PC-9 (cell line): ENCODE measurements at regions not wholly inside any gene's neighbourhood (a gene's known extent, or its start where the extent isn't known, plus 50 kb on each side); places are given as distances from the start of the nearest gene placed in this dataset.

Experiments used
- BruUV-seq: library from RNA; stranded (reverse); fragments of 400-500 nt; replicated peaks from 2 replicates; lab custom pipeline; 2021; lab: Mats Ljungman, UMichigan
- CTCF ChIA-PET: fragments of 300-600 bp; sonication (Branson Sonifier 250); formaldehyde crosslinking; loops from one replicate; lab custom pipeline; 2022; ENCODE audit warnings: antibody characterized with exemption; lab: Charles Lee
- POLR2A ChIA-PET: fragments of 300-600 bp; sonication (Branson Sonifier 250); formaldehyde crosslinking; loops from one replicate; lab custom pipeline; 2022; ENCODE audit warnings: antibody characterized with exemption; ENCODE audit not compliant: unreplicated experiment; lab: Charles Lee
- DNase-seq, 2 experiments: peaks; one replicate each; pipeline versions ENCODE4 v3.0.0 to v3.0.0-alpha.2; 2015 to 2022; ENCODE audit warnings: mixed read lengths in 1 of 2
- H2AFZ ChIP-seq: fragments of 200-600 bp; sonication (generic); 2 replicates; pipeline ENCODE4 v1.8.1; 2017; ENCODE audit warnings: antibody characterized with exemption
- H3F3A ChIP-seq: fragments of 200-600 bp; sonication (generic); 2 replicates; pipeline ENCODE4 v1.8.1; 2017; ENCODE audit warnings: antibody characterized with exemption, mild to moderate bottlenecking, low read depth; ENCODE audit not compliant: insufficient read depth
- H3K27ac ChIP-seq: fragments of 200-600 bp; sonication (generic); 2 replicates; pipeline ENCODE4 v1.6.1; 2016; ENCODE audit warnings: mixed run types
- H3K27me3 ChIP-seq: fragments of 200-600 bp; sonication (generic); 2 replicates; pipeline ENCODE4 v1.6.1; 2016; ENCODE audit warnings: low read depth, mixed run types; ENCODE audit not compliant: insufficient read depth
- H3K36me3 ChIP-seq: fragments of 200-600 bp; sonication (generic); 2 replicates; pipeline ENCODE4 v1.6.1; 2016; ENCODE audit warnings: low read depth, mixed run types
- H3K4me1 ChIP-seq: fragments of 200-600 bp; sonication (generic); replicated peaks from 2 replicates; pipeline ENCODE4 v1.6.1; 2016; ENCODE audit warnings: mixed run types; ENCODE audit not compliant: insufficient read depth
- H3K4me2 ChIP-seq: fragments of 200-600 bp; sonication (generic); 2 replicates; pipeline ENCODE4 v1.6.1; 2017; ENCODE audit warnings: mixed run types
- H3K4me3 ChIP-seq: fragments of 200-600 bp; sonication (generic); 2 replicates; pipeline ENCODE4 v1.6.1; 2016; ENCODE audit warnings: mixed run types
- H3K79me2 ChIP-seq: fragments of 200-600 bp; sonication (generic); 2 replicates; pipeline ENCODE4 v1.6.1; 2017; ENCODE audit warnings: low read depth, mixed run types
- H3K9me2 ChIP-seq: fragments of 200-600 bp; sonication (generic); 2 replicates; pipeline ENCODE4 v1.8.1; 2017; ENCODE audit warnings: mild to moderate bottlenecking; ENCODE audit not compliant: insufficient read depth
- H3K9me3 ChIP-seq: fragments of 200-600 bp; sonication (generic); 2 replicates; pipeline ENCODE4 v1.8.1; 2016; ENCODE audit warnings: low read depth; ENCODE audit not compliant: insufficient read depth
- H4K20me1 ChIP-seq: fragments of 200-600 bp; sonication (generic); 2 replicates; pipeline ENCODE4 v1.8.1; 2017; ENCODE audit not compliant: insufficient read depth
- EZH2 ChIP-seq: fragments of 200-600 bp; sonication (generic); IDR thresholded peaks from 2 replicates; pipeline ENCODE4 v1.8.0; 2017; ENCODE audit warnings: antibody characterized with exemption, low read depth
- intact Hi-C: fragments of 100-400 bp; cut with micrococcal nuclease; formaldehyde crosslinking; loops from one replicate; pipeline ENCODE4 v1.10.0; 2022; ENCODE audit not compliant: unreplicated experiment
- TF ChIP-seq, protein P1 (sequence below): fragments of 200-600 bp; sonication (generic); conservative IDR thresholded peaks from 2 replicates; pipeline ENCODE4 v1.6.1; 2017; ENCODE audit warnings: mixed run types, antibody characterized with exemption, mild to moderate bottlenecking, moderate library complexity

DNA sequence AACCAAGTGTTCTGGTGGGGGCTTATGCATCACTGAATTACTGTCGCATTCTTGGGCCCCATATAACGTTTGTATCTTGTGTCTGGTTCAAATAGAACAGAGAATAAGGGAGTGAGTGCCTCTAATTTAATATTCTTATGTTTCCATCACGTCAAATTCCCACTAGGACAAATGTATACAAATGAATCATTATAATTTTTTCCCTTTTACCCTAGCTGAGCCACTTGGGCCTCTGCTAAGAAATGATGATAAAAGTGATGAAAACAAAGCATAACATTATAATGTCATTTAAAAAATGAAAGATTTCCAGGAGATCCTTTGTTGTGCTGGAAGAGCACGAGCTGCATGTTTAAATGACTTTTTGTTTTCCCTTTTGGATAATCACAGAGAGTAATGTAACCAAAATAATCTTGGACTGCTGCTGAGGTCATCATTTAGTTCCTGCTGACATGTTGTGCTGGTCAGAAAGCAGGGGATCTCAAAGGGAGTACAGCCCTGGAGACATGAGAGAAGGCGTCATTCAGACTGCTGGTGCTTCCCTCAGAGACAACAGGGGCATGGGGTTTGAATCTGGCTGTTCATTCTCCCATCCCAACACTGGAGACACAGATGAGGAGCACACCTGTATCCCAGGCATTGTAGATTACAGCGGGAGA, 105.1 kb upstream of the SCOC start:
- peak overlapping the region; percentile 99 for H3K27ac ChIP-seq
- H4K20me1 ChIP-seq, result no peaks in the 10 kb centered on the region
- TF ChIP-seq EZH2, result no peak
- TF ChIP-seq, protein P1, sequence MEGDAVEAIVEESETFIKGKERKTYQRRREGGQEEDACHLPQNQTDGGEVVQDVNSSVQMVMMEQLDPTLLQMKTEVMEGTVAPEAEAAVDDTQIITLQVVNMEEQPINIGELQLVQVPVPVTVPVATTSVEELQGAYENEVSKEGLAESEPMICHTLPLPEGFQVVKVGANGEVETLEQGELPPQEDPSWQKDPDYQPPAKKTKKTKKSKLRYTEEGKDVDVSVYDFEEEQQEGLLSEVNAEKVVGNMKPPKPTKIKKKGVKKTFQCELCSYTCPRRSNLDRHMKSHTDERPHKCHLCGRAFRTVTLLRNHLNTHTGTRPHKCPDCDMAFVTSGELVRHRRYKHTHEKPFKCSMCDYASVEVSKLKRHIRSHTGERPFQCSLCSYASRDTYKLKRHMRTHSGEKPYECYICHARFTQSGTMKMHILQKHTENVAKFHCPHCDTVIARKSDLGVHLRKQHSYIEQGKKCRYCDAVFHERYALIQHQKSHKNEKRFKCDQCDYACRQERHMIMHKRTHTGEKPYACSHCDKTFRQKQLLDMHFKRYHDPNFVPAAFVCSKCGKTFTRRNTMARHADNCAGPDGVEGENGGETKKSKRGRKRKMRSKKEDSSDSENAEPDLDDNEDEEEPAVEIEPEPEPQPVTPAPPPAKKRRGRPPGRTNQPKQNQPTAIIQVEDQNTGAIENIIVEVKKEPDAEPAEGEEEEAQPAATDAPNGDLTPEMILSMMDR, result no peak
- peaks cover 33% of the 10 kb centered on the region for H3F3A ChIP-seq
- no peaks in the 10 kb centered on the region for H3K9me3 ChIP-seq
- ChIA-PET CTCF (interaction anchor here (0.8 to 1.2 kb wide), 2 partner anchors 40 to 611 kb away, joined by 3 read pairs; no protein-coding TSS in a partner anchor), POLR2A (interaction anchor here (0.5 to 1.2 kb wide), 5 partner anchors 32 to 248 kb away, joined by 3 to 4 read pairs (median 3); no protein-coding TSS in a partner anchor)
- H3K4me2 ChIP-seq, result peak overlapping the region; percentile 83
- intact Hi-C loops, result loop anchor here (5.0 kb wide), 1 partner anchor 221 kb away; no protein-coding TSS in a partner anchor
- H3K9me2 ChIP-seq, result no peaks in the 10 kb centered on the region
- peak overlapping the region; percentile 74; the same call in 1 of the 2 replicates for H2AFZ ChIP-seq
- H3K36me3 ChIP-seq, result no peaks in the 10 kb centered on the region
- no peaks in the 10 kb centered on the region for H3K79me2 ChIP-seq
- DNase-seq, result no peak
- peaks cover 30% of the 10 kb centered on the region for H3K4me1 ChIP-seq
- H3K4me3 ChIP-seq, result peak overlapping the region; percentile 55
- TSS peak; percentile 62 for BruUV-seq
- H3K27me3 ChIP-seq, result no peaks in the 10 kb centered on the region

DNA sequence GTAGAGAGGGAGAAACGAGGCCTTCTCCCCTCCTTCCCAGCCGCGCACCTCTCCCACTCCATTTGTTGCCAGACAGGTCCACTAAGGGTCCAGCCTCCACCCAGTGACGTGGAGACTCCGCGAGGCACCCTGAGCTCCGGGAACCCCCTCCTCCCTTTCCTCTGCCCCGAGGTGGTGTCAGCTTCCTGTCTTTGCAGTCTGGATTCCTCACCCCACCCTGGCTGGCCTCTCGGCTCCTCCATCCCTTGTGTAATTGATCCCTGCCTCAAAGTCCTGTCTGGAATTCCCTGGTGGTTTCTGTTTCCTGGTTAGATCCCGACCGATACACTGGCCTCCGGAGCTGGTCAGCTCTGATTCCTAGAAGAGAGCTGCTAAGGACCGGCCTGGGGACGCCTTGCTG, 105.9 kb upstream of the SCOC start:
- Histone ChIP-seq H3K4me2 (peak overlapping the region; percentile 83), H3K27ac (peak overlapping the region; percentile 99), H3K79me2 (no peaks in the 10 kb centered on the region), H3K9me3 (no peaks in the 10 kb centered on the region), H3F3A (peaks cover 33% of the 10 kb centered on the region), H3K27me3 (no peaks in the 10 kb centered on the region), H3K4me1 (peaks cover 30% of the 10 kb centered on the region), H3K36me3 (no peaks in the 10 kb centered on the region), H3K4me3 (peak overlapping the region; percentile 55), H4K20me1 (no peaks in the 10 kb centered on the region), H3K9me2 (no peaks in the 10 kb centered on the region), H2AFZ (peak overlapping the region; percentile 74; the same call in 1 of the 2 replicates)
- TF ChIP-seq, protein P1, result no peak
- no peak for TF ChIP-seq EZH2
- peak; percentile 76 to 88 for DNase-seq
- CTCF ChIA-PET, result interaction anchor here (0.8 to 1.5 kb wide), 5 partner anchors 41 to 611 kb away, joined by 3 to 6 read pairs (median 3); no protein-coding TSS in a partner anchor
- no TSS peak for BruUV-seq
- intact Hi-C loops, result loop anchor here (1.0 to 5.0 kb wide), 5 partner anchors 30 to 255 kb away; no protein-coding TSS in a partner anchor
- POLR2A ChIA-PET, result interaction anchor here (0.5 to 1.2 kb wide), 10 partner anchors 31 to 248 kb away, joined by 3 to 8 read pairs (median 4); no protein-coding TSS in a partner anchor

DNA sequence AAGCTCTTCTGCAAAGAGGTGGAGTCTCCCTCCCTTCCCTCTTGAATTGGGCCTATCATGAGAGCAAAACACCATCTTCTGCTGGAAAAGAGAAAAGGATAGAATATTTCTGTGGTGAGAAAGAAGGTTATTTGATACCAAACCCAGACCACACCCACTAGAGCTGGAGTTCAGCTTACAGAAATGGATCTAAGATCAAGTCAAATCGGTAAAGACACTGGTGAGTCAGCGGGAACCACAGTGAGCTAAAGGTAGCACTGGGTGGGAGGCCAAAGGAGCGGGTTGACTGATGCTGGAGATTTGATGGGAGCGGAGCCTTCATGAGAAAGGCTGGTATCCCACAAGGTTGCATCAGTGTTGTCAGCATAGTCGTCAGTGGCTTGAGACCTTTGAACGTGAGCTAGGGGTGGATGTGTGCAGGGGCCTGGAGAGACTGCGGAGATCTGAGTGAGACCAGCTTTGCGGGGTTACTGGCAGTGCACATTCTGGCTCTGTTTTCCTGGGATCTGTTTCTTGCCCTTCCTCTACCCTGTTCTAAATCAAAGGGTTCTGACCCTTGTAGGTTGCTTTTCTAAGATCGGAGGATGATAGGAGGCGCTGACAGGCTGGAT, 106.4 kb upstream of the SCOC start:
- Histone ChIP-seq H3K9me2 (no peaks in the 10 kb centered on the region), H3K36me3 (no peaks in the 10 kb centered on the region), H3K9me3 (no peaks in the 10 kb centered on the region), H4K20me1 (no peaks in the 10 kb centered on the region), H3F3A (peaks cover 33% of the 10 kb centered on the region), H2AFZ (peak overlapping the region; percentile 74), H3K27me3 (no peaks in the 10 kb centered on the region), H3K4me2 (peak overlapping the region; percentile 83), H3K27ac (peak overlapping the region; percentile 99), H3K4me1 (peaks cover 30% of the 10 kb centered on the region), H3K4me3 (peak overlapping the region; percentile 55), H3K79me2 (no peaks in the 10 kb centered on the region)
- ChIA-PET CTCF (interaction anchor here (0.6 to 1.5 kb wide), 5 partner anchors 59 to 610 kb away, joined by 3 to 6 read pairs (median 3); no protein-coding TSS in a partner anchor), POLR2A (interaction anchor here (0.5 to 1.2 kb wide), 9 partner anchors 31 to 396 kb away, joined by 3 to 8 read pairs (median 4); no protein-coding TSS in a partner anchor)
- intact Hi-C loops, result loop anchor here (1.0 to 5.0 kb wide), 5 partner anchors 30 to 255 kb away; no protein-coding TSS in a partner anchor
- DNase-seq, result peak; percentile 73 to 95
- no TSS peak for BruUV-seq
- no peak for TF ChIP-seq EZH2
- TF ChIP-seq, protein P1, result no peak
